ENCODE measurements at regions not wholly inside any gene's neighbourhood (a gene's known extent, or its start where the extent isn't known, plus 50 kb on each side); places are given as distances from the start of the nearest gene placed in this dataset.

DNA sequence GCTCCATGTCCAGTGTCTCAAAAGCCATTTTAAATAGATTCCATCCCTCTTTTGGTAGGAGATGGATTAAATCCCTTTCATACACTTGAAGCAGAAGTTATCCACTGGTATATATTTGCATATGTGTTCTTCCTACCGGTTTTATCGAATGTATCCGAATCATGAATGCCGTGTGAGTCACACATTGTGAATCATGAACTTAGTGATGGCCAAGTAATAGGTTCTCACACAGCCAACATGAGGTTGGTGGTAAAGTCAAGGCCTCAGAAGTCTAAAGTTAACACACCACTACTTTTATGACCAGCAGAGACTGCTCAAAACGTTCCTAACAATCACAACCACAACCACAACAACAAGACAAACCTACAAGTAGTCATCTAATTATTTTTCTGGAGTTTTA, 345.5 kb downstream of the THBS2 start:
- no peak for DNase-seq (ENCODE audit: low spot score)

DNA sequence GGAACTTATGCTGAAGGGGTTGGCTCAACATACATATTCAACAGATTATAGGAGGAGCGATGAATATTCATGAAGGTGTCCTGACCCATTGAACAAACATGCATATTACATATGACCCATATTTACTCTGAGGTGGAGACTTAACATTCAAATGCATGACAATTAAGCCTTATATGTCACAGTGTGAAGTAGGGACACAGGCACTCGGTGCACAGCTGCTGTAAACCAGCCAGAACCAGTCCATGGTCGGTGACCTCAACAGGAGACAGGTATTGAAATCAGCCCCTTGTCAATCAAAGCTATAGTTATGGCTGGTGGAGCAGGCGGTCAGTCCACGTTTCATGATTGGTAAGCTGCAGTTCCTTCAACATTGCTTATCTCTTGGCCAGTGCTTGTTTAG, 347.3 kb downstream of the THBS2 start:
- no peak for DNase-seq (ENCODE audit: low spot score)

DNA sequence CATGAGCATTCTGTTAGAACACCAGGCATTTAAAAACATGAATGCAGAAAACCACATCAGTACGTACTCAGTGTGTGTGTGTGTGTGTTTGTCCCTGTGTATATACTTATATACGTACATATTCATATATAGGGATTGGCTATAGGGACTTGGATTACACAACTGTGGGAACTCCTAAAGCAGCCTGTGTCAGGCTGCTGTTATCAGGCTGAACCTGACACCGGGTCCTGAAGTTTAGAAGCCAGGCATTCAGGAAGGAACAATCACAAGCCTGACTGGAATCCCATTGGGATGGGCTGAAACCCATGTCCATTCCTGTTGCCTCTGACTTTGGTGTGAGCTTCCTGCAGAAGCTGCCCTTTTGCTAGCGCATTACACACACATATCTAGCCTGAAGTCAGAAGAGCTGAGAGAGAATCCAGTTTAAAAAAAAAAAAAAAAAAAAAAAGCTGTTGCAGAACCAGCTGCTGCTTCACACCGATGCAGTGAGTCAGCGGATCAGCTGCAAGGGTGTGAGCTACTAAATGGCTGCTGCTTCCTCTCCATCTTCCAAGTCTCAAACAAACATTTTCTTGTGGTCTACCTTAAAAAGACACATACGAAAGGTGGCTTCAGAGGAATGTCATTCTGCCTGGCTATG, 348.1 kb downstream of the THBS2 start:
- DNase-seq (ENCODE audit: low spot score), result no peak

DNA sequence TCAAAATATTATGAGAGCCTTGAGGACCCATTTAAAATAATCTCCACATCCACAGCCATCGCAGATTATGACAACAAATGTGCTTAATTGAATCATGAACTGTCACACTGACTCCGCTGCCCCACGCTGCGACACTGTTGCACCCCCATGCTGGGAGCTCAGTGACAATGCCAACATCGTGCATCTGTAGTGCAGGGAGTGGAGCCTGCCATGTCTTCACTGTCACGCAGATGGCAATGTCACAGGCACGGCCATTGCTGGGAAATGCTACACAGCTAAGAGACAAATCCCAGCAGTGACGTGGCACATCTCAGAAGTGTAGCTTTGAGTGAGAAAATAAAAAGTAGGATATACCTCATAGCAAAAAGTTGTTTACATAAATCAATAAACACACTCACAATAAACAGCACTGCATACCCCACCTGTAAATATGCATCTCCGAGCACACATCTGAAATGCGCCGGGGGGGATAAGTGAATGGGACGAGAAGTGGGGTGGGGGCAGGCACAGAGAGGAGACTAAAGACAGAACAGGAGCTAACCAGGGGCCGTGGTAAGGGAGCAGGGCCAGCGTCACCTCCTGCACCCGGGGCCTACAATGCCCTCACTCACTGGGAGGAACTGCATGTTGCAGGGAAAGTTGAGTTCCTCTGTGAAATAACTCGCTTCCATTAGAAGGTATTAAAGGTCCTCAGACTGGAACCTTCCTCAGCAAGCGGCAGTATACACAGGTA, 349.9 kb downstream of the THBS2 start:
- DNase-seq (ENCODE audit: low spot score), result no peak

DNA sequence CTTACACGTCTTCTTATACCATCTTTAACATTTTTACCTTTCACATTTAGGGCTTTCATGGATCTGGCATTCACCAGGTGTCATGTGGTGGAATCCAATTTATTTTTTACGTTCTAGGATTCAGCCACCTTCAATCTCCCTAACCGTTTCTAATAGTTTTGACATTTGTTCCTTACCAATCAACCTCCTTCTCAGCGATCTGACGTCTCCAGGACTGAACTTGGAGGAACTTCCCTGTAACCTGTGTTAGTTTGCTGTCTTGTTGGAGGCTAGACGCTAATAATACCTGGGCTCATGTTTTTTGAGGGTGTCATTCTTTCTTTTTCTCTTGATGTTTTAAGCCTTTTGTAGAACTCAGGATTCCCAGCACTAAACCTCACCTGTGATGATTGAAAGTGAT, 351.6 kb downstream of the THBS2 start:
- DNase-seq (ENCODE audit: low spot score), result no peak

DNA sequence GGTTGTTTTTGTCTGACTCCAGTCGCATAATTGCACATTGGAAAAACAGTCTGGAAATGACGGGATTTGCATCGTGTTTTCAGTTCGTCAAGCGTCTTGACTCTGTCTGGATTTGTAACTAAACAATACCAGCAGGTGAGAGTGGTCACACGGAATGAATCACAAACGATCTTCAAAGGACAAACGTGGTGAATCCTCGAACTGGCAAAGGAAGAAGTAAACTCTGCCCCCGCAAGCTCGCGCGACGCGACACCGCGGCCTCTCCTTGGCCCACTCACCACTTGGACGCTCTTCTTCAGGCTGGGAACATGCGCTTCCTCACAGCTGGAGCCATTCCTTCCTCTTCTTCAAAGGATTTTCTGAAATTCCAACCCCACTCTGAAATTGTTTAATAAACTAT, 352.6 kb downstream of the THBS2 start:
- DNase-seq (ENCODE audit: low spot score), result no peak

DNA sequence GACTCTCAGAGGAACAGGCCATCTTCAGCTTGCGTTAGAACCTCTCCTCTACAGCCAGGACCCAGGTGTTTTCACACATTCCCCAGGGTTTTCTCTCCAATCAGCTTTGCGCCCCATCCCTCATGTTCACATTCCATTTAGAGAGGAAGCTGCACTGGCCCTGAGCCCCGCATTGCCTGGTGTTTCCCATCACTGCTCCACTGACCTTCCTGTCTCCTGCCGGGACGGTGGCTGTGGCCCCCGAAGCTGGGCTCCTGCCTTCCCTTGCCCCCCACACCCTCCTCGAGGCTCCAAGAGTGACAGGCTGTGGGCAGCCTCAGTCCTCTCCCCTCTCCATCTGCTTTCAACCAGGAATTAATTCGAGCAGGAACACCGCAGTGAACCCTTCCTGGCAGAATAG, 357.3 kb downstream of the THBS2 start:
- DNase-seq (ENCODE audit: low spot score), result no peak

DNA sequence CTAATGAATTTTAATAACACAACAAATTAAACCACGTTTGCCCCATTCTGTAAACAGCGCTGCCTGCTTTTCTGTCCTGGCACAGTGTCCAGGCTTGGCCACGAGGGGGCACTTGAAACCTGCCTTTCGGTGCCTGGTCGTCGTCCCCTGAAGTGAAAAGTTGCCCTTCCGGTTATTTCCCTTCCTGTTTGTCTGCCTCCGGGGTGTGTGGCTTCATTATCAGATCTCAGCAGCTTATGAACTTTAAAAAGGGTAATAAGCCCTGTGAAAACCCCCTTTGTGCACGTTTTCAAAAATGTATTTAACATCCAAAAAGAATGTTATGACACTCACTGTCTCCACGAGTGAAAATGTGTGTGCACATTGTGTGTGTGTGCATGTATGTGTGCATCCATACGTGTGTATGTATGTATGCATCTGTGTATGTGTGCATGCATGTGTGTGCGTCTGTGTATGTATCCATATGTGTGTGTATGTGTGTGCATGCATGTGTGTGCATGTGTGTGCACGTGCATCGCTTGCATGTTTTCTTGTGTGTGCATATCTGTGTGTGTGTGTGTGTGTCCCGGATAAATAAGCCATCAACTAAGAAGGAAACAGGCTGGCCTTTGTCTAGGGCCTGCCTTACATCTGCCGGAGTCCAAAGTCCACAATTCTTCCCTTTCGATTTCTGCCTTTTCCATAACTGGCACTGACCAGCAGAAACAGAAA, 358.4 kb downstream of the THBS2 start:
- DNase-seq (ENCODE audit: low spot score), result peak; percentile 77

DNA sequence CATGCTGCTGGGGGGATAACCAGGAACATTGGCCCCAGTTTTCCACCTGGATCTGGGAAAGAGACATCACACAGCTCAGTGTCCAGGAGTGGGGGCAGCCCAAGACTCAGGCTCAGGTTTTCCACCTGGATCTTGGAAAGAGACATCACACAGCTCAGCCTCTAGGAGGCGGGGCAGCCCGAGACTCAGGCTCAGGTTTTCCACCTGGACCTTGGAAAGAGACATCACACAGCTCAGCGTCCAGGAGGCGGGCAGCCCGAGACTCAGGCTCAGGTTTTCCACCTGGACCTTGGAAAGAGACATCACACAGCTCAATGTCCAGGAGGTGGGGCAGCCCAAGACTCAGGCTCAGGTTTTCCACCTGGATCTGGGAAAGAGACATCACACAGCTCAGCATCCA, 361.6 kb downstream of the THBS2 start:
- no peak for DNase-seq (ENCODE audit: low spot score)

DNA sequence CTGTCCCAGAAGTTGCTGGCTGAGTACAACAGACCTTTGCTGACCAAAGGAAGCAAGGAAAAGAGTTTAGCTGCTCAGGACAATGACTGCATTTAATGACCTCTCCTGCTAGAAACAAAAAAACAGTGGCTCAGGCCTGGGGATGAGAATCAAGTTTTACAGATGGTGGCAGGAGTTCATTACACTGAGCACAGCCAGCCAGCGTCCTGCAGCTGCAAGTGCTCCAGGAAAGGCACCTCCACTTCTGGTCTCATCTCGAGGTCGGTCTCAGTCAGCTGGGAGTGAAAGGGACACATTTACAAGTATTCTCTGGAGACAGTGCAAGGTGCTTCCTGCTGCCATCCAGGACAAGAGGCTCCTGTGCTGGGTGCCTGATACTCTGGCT, 362.7 kb downstream of the THBS2 start:
- DNase-seq (ENCODE audit: low spot score), result no peak

DNA sequence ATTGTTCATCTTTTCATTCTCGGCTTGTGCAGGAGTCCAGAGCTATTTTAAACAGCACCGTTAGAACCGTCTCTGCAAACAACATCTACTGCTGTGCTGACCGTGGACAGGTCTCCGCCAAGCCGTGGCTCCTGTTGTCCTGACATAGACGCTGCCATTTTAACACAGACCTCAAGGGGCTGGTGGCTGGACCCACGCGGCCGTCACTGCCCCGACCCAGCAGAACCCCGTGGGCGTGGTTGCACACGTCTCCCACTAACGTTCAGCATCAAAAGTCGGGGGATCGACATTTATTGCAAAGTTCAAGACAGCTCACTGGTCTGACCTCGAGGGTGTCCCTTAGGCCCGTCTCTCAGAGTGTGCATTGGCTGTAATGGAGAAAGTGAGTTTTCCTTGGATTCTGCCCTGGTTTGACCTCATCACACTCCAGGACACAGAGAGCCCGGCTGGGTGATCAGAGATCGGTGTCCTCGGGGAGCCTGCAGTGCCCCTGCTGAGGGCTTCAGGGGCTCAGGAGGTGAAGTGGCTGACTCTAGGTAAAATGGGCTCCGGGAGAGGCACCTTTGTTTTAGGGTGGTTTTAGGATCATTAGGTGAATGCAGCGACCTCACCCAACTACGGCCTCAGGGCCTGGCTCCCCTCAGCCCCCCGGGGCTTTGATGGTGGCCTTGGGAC, 363.2 kb downstream of the THBS2 start:
- no peak for DNase-seq (ENCODE audit: low spot score)

DNA sequence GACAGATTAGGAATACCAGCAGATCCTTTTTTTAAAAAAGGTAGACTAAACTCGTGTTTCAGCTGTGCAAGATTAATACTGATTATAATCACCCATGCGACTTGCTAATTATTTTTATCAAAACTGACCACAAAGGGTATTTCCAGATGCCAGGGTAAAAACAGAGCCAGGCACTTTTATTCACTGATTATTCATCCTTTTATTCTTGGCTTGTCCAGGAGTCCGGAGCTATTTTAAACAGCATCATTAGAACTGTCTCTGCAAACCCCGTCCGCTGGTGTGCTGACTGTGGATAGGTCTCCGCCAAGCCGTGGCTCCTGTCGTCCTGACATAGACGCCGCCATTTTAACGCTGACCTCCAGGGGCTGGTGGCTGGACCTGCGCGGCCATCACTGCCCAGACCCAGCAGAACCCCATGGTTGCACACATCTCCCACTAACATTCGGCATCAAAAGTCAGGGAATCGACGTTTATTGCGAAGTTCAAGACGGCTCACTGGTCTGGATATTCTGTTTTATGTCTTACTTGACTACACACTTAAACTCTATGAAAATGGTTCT, 364.8 kb downstream of the THBS2 start:
- DNase-seq (ENCODE audit: low spot score), result no peak

DNA sequence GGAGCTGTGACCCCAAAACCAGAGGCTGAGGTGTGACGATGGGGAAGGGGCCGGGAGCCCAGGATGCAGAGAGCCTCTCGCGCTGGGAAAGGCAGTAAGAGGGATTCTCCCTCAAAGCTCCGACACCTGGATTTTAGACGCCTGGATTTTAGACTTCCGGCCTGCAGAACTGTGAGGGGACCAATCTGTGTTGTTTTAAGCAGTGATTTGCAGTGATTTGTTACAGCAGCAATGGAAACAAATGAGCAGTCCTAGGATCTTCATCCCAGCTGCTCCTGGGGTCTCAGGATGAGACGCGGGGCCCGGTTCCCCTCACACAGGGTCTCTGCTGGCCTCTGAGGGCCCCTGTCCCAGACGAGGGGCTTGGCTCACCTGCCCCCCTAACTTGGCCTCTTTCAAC, 365.5 kb downstream of the THBS2 start:
- no peak for DNase-seq (ENCODE audit: low spot score)

DNA sequence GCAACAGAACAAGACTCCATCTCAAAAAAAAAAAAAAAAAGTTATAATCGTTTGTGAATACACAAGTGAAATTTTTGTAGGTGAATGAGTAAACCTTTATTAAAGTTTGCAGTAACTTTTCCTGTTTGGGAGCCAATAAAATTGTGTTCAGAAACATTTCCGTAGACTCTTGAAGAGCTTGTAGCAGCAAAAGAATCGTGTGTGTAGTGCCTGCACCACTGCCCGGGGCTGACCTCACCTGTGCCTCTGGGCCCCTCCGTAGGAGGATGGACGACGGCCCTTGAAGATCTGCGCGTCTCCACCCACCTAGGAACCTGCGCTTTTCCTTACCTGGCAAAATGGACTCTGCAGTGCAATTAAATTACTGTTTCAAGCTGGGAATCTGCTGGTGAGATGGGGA, 366.0 kb downstream of the THBS2 start:
- DNase-seq (ENCODE audit: low spot score), result no peak

DNA sequence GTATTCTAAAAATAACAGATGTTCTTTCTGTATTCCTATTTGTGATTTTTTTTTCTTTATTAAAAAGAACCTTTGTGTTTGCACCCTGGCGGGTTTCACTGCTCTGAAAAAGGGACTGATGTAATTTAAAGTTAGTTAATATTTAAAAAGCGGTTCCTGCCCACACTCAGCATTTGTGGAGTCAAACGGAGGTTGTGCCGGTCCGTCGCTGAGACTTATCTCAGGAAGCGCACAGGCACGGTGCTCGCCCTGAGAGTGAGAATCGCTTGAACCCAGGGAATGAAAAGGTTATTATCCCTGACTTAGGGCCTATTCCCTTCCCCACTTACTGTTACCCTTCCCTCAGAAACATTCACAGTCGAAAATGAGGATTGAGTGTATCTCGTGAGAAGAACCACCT, 366.7 kb downstream of the THBS2 start:
- no peak for DNase-seq (ENCODE audit: low spot score)

DNA sequence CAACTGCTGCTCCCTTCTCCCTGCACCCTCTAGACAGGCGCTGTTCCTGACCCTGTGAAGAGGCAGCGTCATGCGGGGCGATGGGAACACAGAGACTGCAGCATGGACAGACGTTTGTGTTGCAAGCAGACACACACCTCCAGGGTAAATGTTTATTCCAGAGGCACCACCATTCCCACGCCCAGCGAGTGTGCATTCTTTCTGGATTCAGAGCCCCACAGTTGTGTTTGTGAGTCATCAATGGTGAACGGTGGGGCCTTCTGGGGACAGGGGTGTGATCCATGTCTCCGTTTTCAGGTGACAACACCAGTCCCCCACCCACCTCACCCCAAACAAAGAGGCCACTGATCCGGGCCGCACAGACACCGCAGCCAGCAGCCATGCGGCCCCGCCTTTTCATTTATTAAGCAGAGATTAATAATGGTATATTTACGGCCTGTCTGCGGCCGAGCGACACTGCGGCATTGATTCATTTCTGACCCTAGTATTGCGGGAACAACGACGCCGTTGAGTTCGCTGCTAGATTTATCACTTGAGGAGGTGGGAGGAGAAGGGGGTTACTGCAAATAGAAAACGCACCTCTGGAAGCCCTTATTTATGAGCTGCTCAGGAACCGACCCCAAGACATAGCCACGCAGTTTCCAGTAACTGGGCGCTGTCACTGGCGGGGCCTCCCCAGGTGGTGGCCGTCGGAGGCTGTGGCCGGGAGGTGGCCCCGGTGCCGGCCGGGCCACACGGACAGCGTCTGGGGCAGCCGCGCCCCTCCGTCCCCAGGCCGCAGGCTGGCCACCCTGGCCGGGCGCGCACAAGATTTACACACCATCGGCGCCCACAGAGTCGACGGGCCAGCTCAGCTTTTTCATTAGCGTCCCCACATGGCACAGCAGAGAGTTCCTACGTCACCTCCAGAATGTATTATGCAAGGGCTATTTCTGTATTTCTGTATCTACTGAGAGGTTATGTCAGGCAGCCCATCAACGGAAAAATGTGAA, 367.6 kb downstream of the THBS2 start:
- DNase-seq (ENCODE audit: low spot score), result no peak

DNA sequence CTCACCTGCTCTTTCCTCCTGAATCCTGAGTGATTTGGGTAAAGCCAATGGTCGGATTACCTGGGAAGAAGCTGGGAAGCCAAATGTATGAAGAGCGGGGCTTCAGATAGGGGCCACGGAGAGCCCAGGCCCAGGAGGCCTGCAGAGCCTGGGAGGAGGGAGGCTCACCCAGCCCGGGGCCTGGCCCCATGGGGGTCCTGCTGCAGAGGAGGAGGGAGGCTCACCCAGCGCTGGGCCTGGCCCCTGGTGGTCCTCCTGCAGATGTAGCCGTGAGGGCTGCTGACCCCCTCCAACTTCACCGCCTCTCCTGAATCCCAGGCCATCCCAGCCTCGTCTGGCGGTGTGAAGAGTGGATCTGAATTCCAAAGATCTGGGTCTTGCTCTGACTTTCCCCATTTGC, 368.4 kb downstream of the THBS2 start:
- no peak for DNase-seq (ENCODE audit: low spot score)

DNA sequence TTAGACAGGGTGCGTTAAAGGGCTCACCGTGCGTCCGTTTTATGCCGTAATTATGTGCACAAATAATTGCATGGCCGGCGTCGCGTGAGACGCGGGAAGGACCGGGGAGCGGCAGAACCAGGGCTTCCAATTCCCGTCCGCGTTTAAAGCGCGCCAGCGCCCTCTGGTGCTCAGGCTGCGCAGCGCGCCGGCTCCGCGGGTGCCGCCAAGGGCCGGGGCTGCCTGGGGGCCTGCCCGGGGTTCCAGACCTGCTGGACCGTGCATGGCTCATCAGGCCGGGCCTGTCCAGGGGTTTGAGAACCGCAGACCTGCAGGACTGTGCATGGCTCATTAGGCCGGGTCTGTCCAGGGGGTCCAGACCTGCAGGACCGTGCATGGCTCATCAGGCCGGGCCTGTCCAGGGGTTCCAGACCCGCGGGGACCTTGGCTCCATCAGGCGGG, 369.0 kb downstream of the THBS2 start:
- DNase-seq (ENCODE audit: low spot score), result peak; percentile 44

DNA sequence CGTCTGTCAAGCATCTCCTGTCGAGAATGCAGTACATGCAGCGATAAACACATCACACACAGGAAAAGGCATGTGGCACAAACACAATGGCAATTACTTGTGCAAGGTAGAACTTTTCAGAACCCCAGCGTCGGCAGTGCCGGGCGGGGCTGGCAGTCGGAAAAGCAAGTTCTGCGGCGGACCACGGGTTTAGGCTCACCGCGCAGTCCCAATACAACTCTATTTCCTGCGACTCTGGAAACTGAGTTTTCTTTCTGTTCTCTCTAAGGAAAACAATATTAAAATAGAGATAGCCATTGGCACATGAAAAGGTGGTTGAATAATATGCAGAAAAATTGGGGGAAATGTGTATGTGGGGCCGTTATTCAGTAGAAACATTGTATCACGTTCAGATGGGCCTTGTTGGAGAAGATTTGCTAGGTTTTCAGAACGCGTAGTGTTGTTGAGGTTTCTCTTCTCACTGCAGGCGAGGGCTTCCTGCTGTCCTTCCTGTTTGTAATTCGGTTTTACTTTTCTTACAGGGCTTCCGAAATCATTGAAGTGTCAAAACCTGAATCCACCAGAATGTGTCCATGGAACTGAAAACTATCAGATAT, 369.5 kb downstream of the THBS2 start:
- no peak for DNase-seq (ENCODE audit: low spot score)

DNA sequence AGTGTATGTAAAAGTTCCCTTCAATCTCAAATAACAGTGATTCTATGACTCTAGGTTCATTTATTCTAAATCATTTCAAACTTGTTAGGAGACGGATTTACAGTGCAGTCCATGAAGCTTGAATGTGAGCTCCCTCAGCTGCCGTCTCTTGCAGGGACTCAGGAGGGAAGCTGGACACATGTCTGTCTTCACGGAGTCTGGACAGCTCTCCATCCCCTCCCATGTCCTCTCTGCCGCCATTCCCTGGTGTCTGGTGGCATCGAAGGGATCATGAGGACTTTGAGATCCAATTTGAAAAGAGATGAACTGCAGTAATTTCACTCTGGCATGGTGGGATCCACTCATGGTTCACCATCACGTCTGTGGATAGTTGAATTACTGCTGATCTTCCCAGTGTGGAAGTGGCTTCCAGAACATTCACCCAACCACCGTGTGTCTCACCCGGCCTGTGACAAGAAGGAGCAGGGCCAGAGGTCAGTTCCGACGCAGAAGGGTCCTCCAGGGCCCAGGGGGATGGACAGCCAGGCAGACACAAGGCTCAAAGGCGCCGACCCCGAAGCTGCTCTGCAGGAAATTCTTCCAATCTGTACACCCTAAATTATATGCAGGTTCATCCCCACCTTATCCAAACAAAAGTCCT, 370.1 kb downstream of the THBS2 start:
- DNase-seq (ENCODE audit: low spot score), result no peak

Measured in LoVo (cell line).